Skeletal muscle tissue (tissue), 3 donors: ENCODE measurements at regions not wholly inside any gene's neighbourhood (a gene's known extent, or its start where the extent isn't known, plus 50 kb on each side); places are given as distances from the start of the nearest gene placed in this dataset.

ENCODE experiments used
- H3K27ac ChIP-seq: one replicate; pipeline ENCODE4 v1.7.0; 2013; ENCODE audit warnings: mild to moderate bottlenecking, low read depth, low read length, inconsistent platforms
- H3K27me3 ChIP-seq, 3 donors: one replicate each; pipeline ENCODE4 v1.7.0; 2013; ENCODE audit warnings: low read length in 3 of 3; ENCODE audit not compliant: control insufficient read depth in 3 of 3, insufficient read depth in 3 of 3
- H3K36me3 ChIP-seq, 3 donors: one replicate each; pipeline ENCODE4 v1.7.0; 2013; ENCODE audit warnings: low read length in 3 of 3; ENCODE audit not compliant: control insufficient read depth in 3 of 3, insufficient read depth in 3 of 3
- H3K4me1 ChIP-seq, 3 donors: one replicate each; pipeline ENCODE4 v1.7.0; 2013; ENCODE audit warnings: low read length in 3 of 3, mild to moderate bottlenecking in 3 of 3; ENCODE audit not compliant: control insufficient read depth in 3 of 3, insufficient read depth in 3 of 3
- H3K4me3 ChIP-seq, 3 donors: one replicate each; pipeline ENCODE4 v1.7.0; 2013; ENCODE audit warnings: low read length in 3 of 3
- H3K9ac ChIP-seq, 3 donors: one replicate each; pipeline ENCODE4 v1.7.0; 2013; ENCODE audit warnings: low read length in 3 of 3, mild to moderate bottlenecking in 3 of 3, moderate library complexity in 2 of 3, low read depth in 1 of 3
- H3K9me3 ChIP-seq, 3 donors: one replicate each; pipeline ENCODE4 v1.7.0; 2013; ENCODE audit warnings: low read length in 3 of 3; ENCODE audit not compliant: control insufficient read depth in 3 of 3
- donor health status: Osteomylitis.

GRCh38 chr6:81694855-81695254 lies 57.6 kb downstream of the TENT5A start:
- peaks cover 0 to 6% (median 2%) of the 10 kb centered on the region in 3 donors for H3K4me1 ChIP-seq
- H3K36me3 ChIP-seq = no peaks in the 10 kb centered on the region
- H3K27me3 ChIP-seq = no peaks in the 10 kb centered on the region
- H3K9me3 ChIP-seq = no peaks in the 10 kb centered on the region
- H3K4me3 ChIP-seq = no peak overlapping the region
- no peak overlapping the region for H3K27ac ChIP-seq
- no peak overlapping the region for H3K9ac ChIP-seq

GRCh38 chr6:81694207-81694606 lies 58.3 kb downstream of the TENT5A start:
- no peak overlapping the region for H3K27ac ChIP-seq
- H3K4me1 ChIP-seq = peaks cover 0 to 6% (median 2%) of the 10 kb centered on the region in 3 donors
- no peaks in the 10 kb centered on the region for H3K36me3 ChIP-seq
- H3K9ac ChIP-seq = no peak overlapping the region
- no peak overlapping the region for H3K4me3 ChIP-seq
- no peaks in the 10 kb centered on the region for H3K9me3 ChIP-seq
- no peaks in the 10 kb centered on the region for H3K27me3 ChIP-seq

- Histone ChIP-seq H3K4me1 (peaks cover 0 to 6% (median 2%) of the 10 kb centered on the region in 3 donors), H3K27ac (no peak overlapping the region), H3K36me3 (no peaks in the 10 kb centered on the region), H3K9ac (no peak overlapping the region), H3K4me3 (no peak overlapping the region), H3K27me3 (no peaks in the 10 kb centered on the region), H3K9me3 (no peaks in the 10 kb centered on the region)
Measured at GRCh38 chr6:81693266-81693665, 59.2 kb downstream of the TENT5A start.

GRCh38 chr6:81690073-81690472 lies 62.4 kb downstream of the TENT5A start:
- H3K27me3 ChIP-seq = no peaks in the 10 kb centered on the region
- H3K4me1 ChIP-seq = no peaks in the 10 kb centered on the region
- no peak overlapping the region for H3K4me3 ChIP-seq
- no peaks in the 10 kb centered on the region for H3K9me3 ChIP-seq
- no peak overlapping the region for H3K27ac ChIP-seq
- H3K9ac ChIP-seq = no peak overlapping the region
- no peaks in the 10 kb centered on the region for H3K36me3 ChIP-seq

GRCh38 chr6:81689580-81689979 lies 62.9 kb downstream of the TENT5A start:
- Histone ChIP-seq H3K9me3 (no peaks in the 10 kb centered on the region), H3K4me3 (no peak overlapping the region), H3K27ac (no peak overlapping the region), H3K36me3 (no peaks in the 10 kb centered on the region), H3K9ac (no peak overlapping the region), H3K27me3 (no peaks in the 10 kb centered on the region), H3K4me1 (no peaks in the 10 kb centered on the region)

- H3K27ac ChIP-seq = no peak overlapping the region
- no peaks in the 10 kb centered on the region for H3K36me3 ChIP-seq
- H3K27me3 ChIP-seq = no peaks in the 10 kb centered on the region
- no peak overlapping the region for H3K9ac ChIP-seq
- no peak overlapping the region for H3K4me3 ChIP-seq
- H3K9me3 ChIP-seq = no peaks in the 10 kb centered on the region
- H3K4me1 ChIP-seq = no peaks in the 10 kb centered on the region
Measured at GRCh38 chr6:81683912-81684311, 68.6 kb downstream of the TENT5A start.

GRCh38 chr6:81682858-81683620 lies 69.4 kb downstream of the TENT5A start:
- H3K27ac ChIP-seq = no peak overlapping the region
- no peaks in the 10 kb centered on the region for H3K9me3 ChIP-seq
- H3K4me1 ChIP-seq = no peaks in the 10 kb centered on the region
- H3K4me3 ChIP-seq = no peak overlapping the region
- no peaks in the 10 kb centered on the region for H3K36me3 ChIP-seq
- no peak overlapping the region for H3K9ac ChIP-seq
- H3K27me3 ChIP-seq = no peaks in the 10 kb centered on the region

- Histone ChIP-seq H3K4me1 (no peaks in the 10 kb centered on the region), H3K9ac (no peak overlapping the region), H3K4me3 (no peak overlapping the region), H3K27me3 (no peaks in the 10 kb centered on the region), H3K9me3 (no peaks in the 10 kb centered on the region), H3K36me3 (no peaks in the 10 kb centered on the region), H3K27ac (no peak overlapping the region)
Measured at GRCh38 chr6:81682235-81682795, 70.2 kb downstream of the TENT5A start.

GRCh38 chr6:81669445-81669844 lies 83.0 kb downstream of the TENT5A start:
- H3K9me3 ChIP-seq = peaks cover 0 to 2% (median 0%) of the 10 kb centered on the region in 3 donors
- no peak overlapping the region for H3K27ac ChIP-seq
- H3K27me3 ChIP-seq = no peaks in the 10 kb centered on the region
- no peak overlapping the region for H3K4me3 ChIP-seq
- H3K36me3 ChIP-seq = no peaks in the 10 kb centered on the region
- peaks cover 0 to 7% (median 3%) of the 10 kb centered on the region in 3 donors for H3K4me1 ChIP-seq
- no peak overlapping the region for H3K9ac ChIP-seq

GRCh38 chr6:81668615-81669047 lies 83.8 kb downstream of the TENT5A start:
- peaks cover 0 to 2% (median 0%) of the 10 kb centered on the region in 3 donors for H3K9me3 ChIP-seq
- no peak overlapping the region for H3K4me3 ChIP-seq
- no peak overlapping the region for H3K27ac ChIP-seq
- no peaks in the 10 kb centered on the region for H3K27me3 ChIP-seq
- no peak overlapping the region for H3K9ac ChIP-seq
- no peaks in the 10 kb centered on the region for H3K36me3 ChIP-seq
- H3K4me1 ChIP-seq = peaks cover 0 to 7% (median 3%) of the 10 kb centered on the region in 3 donors
